ENCODE measurements at regions not wholly inside any gene's neighbourhood (a gene's known extent, or its start where the extent isn't known, plus 50 kb on each side); places are given as distances from the start of the nearest gene placed in this dataset.
"Not testable (repeated sequence)": the region's sequence is repeated elsewhere in the genome, so short reads cannot be mapped to it uniquely, and the experiment has no call there.

DNA sequence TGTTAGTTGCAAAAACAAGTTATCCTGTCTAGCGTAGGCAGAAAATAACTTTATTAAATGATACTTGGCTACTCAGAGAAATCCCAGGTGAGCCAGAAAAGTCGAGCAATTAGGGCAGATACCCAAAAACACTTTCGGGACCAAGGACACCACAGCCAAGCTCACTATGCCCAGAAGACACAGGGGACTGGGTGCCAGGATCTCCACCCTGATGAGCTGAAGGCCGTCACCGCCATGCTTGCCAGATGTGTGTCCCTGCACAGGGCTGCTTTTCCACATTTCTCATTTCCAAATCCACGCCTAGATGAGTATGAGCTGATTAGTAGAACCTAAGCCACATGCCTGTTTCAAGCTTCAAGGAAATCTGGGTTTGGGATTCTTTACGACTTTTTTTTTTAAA, 214.0 kb upstream of the SMLR1 start:
- no peak overlapping the region for H3K27ac Mint-ChIP-seq
- TF ChIP-seq, protein P1, sequence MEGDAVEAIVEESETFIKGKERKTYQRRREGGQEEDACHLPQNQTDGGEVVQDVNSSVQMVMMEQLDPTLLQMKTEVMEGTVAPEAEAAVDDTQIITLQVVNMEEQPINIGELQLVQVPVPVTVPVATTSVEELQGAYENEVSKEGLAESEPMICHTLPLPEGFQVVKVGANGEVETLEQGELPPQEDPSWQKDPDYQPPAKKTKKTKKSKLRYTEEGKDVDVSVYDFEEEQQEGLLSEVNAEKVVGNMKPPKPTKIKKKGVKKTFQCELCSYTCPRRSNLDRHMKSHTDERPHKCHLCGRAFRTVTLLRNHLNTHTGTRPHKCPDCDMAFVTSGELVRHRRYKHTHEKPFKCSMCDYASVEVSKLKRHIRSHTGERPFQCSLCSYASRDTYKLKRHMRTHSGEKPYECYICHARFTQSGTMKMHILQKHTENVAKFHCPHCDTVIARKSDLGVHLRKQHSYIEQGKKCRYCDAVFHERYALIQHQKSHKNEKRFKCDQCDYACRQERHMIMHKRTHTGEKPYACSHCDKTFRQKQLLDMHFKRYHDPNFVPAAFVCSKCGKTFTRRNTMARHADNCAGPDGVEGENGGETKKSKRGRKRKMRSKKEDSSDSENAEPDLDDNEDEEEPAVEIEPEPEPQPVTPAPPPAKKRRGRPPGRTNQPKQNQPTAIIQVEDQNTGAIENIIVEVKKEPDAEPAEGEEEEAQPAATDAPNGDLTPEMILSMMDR (IDR thresholded peaks at IDR 0.05; ENCODE audit: unreplicated experiment), result no peak
- H3K4me1 Mint-ChIP-seq (ENCODE audit: low read depth), result no peaks in the 10 kb centered on the region
- no peaks in the 10 kb centered on the region for H3K9me3 Mint-ChIP-seq (ENCODE audit: low read depth)
- H3K36me3 Mint-ChIP-seq (ENCODE audit: insufficient read depth), result no peaks in the 10 kb centered on the region
- H3K4me3 Mint-ChIP-seq (ENCODE audit: low read depth), result no peak overlapping the region
- H3K27me3 Mint-ChIP-seq, result no peaks in the 10 kb centered on the region
- no peak for DNase-seq (ENCODE audit: low spot score, unreplicated experiment)

DNA sequence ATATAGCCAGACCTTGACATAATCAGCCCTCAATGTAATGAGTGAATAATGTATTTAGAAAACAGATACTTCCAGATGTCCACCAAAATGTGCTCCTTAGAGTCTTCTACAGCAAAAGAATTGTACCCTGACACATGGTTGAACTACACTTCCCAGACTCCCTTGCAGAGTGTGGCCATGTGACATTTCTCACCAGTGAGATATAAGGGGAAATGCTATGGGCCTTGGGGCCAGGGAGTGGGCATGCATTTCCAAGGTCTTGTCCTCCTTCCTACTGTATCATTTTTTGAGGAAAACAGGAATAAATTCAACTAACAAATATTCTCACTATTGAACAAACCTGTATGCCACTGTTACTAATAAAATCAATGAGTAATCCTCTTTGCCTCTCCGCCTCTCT, 211.4 kb upstream of the SMLR1 start:
- no peaks in the 10 kb centered on the region for H3K27me3 Mint-ChIP-seq
- DNase-seq (ENCODE audit: low spot score, unreplicated experiment), result no peak
- no peaks in the 10 kb centered on the region for H3K4me1 Mint-ChIP-seq (ENCODE audit: low read depth)
- TF ChIP-seq, protein P1 (IDR thresholded peaks at IDR 0.05; ENCODE audit: unreplicated experiment), result no peak
- H3K9me3 Mint-ChIP-seq (ENCODE audit: low read depth), result no peaks in the 10 kb centered on the region
- H3K36me3 Mint-ChIP-seq (ENCODE audit: insufficient read depth), result no peaks in the 10 kb centered on the region
- no peak overlapping the region for H3K27ac Mint-ChIP-seq
- H3K4me3 Mint-ChIP-seq (ENCODE audit: low read depth), result no peak overlapping the region

DNA sequence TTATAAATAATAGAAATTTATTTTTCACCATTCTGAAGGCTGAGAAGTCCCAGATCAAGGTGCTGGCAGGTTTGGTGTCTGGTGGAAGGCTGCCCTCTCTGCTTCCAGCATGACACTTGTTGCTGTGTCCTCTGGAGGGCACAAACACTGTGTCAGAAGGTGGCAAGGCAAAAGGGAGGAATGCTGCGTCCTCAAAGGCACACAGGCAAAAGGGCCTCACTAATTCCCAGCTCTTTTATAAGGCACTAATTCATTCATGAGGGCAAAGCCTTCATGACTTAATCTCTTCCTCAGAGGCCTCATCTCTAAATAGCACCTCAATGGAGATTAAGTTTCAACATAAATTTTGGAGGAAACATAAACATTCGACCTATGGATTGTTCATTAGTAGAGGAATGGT, 209.5 kb upstream of the SMLR1 start:
- Mint-ChIP-seq H3K4me1 (ENCODE audit: low read depth) (no peaks in the 10 kb centered on the region), H3K27ac (no peak overlapping the region), H3K27me3 (no peaks in the 10 kb centered on the region), H3K4me3 (ENCODE audit: low read depth) (no peak overlapping the region), H3K36me3 (ENCODE audit: insufficient read depth) (no peaks in the 10 kb centered on the region), H3K9me3 (ENCODE audit: low read depth) (no peaks in the 10 kb centered on the region)
- no peak for DNase-seq (ENCODE audit: low spot score, unreplicated experiment)
- TF ChIP-seq, protein P1 (IDR thresholded peaks at IDR 0.05; ENCODE audit: unreplicated experiment), result no peak

DNA sequence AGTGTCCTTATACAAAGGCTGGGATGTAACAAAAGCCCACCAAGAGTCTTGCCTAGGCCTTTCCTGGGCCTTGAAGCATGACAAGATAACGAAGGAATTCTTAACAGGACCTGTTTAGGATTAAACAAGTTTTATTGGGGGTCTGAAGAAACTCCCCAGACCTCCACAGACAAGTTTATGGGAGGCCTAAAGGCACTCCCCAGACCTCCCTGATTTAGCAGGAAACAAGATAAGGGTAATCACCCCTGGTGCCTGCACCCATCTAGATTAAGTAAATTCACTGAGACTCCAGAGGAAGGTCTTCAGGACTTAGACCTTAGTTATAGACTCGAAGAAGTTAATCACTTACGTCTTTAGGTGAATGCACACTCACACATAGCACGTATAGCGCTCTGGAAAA, 208.4 kb upstream of the SMLR1 start:
- DNase-seq (ENCODE audit: low spot score, unreplicated experiment); H3K4me1 Mint-ChIP-seq (ENCODE audit: low read depth); H3K36me3 Mint-ChIP-seq (ENCODE audit: insufficient read depth); H3K4me3 Mint-ChIP-seq (ENCODE audit: low read depth); H3K27ac Mint-ChIP-seq; H3K9me3 Mint-ChIP-seq (ENCODE audit: low read depth); H3K27me3 Mint-ChIP-seq: not testable (repeated sequence)

DNA sequence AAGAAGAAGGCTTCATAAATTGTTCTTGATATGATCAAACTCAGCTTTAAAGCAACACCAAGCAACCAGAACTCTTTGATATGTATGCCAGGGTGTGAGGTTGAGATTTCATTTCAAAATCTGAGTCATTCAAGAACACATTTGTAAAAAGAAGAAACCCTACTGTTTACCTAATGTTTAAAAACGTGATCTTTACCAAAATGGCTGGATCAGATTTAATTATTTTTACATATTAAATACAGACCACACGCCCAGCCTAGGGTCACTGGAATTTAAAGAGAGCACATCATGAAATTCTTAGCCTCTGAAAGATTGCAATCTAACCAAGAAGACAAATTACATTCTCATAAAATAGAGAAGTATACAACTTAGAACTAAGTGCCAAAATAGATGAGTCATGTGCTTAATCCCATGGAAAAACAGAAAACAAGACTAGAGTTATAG, 206.8 kb upstream of the SMLR1 start:
- H3K4me3 Mint-ChIP-seq (ENCODE audit: low read depth), result no peak overlapping the region
- no peaks in the 10 kb centered on the region for H3K27me3 Mint-ChIP-seq
- no peak overlapping the region for H3K27ac Mint-ChIP-seq
- no peaks in the 10 kb centered on the region for H3K4me1 Mint-ChIP-seq (ENCODE audit: low read depth)
- no peak for DNase-seq (ENCODE audit: low spot score, unreplicated experiment)
- H3K36me3 Mint-ChIP-seq (ENCODE audit: insufficient read depth), result peaks cover 2% of the 10 kb centered on the region
- peaks cover 9% of the 10 kb centered on the region for H3K9me3 Mint-ChIP-seq (ENCODE audit: low read depth)
- TF ChIP-seq, protein P1 (IDR thresholded peaks at IDR 0.05; ENCODE audit: unreplicated experiment), result no peak

DNA sequence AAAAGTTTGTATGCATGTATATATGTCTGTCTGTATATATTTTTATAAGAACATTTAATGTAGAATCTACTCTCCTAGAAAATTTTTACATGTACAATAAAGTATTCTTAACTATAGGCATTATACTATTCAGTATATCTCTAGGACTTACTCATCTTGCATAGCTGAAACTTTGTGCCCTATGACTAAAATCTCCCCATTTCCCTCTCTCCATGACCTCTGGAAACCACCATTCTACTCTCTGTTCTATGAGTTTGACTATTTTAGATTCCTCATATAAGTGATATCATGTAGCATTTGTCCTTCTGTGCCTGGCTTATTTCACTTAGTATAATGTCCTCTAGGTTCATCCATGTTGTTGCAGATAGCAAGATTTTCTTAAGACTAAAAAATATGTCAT, 205.1 kb upstream of the SMLR1 start:
- Mint-ChIP-seq H3K9me3 (ENCODE audit: low read depth) (peaks cover 9% of the 10 kb centered on the region), H3K36me3 (ENCODE audit: insufficient read depth) (peaks cover 2% of the 10 kb centered on the region), H3K4me3 (ENCODE audit: low read depth) (no peak overlapping the region), H3K27me3 (no peaks in the 10 kb centered on the region), H3K27ac (no peak overlapping the region), H3K4me1 (ENCODE audit: low read depth) (no peaks in the 10 kb centered on the region)
- TF ChIP-seq, protein P1 (IDR thresholded peaks at IDR 0.05; ENCODE audit: unreplicated experiment), result no peak
- DNase-seq (ENCODE audit: low spot score, unreplicated experiment), result no peak
